OCI-LY1 (cell line): ENCODE measurements at regions not wholly inside any gene's neighbourhood (a gene's known extent, or its start where the extent isn't known, plus 50 kb on each side); places are given as distances from the start of the nearest gene placed in this dataset.

Source experiments
- EZH2 ChIP-seq: fragments of 200-600 bp; sonication (generic), shearing (Covaris generic); IDR thresholded peaks from 2 replicates; pipeline ENCODE4 v1.8.0; 2017; ENCODE audit warnings: borderline replicate concordance, mixed run types, mild to moderate bottlenecking, antibody characterized with exemption, low read length, moderate library complexity, mixed read lengths
- TF ChIP-seq, protein P1 (sequence below): fragments of 200-600 bp; sonication (generic), shearing (Covaris generic); IDR thresholded peaks from 2 replicates; pipeline ENCODE4 v1.5.1; 2017; ENCODE audit warnings: mild to moderate bottlenecking, antibody characterized with exemption, low read length, moderate library complexity, mixed read lengths

DNA sequence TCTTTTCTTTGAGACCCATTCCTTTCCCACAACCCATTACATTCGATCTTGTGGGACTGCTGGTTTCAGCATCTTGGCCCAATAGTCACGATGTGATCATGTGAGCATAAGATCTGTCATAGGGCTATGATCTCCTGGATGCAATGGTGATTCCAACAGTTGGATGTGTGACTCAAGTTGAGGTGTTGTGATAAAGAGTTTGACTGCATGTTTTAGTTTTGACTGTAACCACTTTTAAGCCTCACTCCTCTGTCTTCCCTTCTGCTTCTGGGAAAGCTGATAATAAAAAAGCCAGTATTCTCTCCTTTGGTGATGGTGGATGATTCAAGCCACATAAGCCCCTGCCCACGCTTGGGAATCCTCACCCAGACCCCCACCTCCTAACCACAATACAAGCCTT, 117.0 kb upstream of the ASCC3 start:
- TF ChIP-seq, protein P1, sequence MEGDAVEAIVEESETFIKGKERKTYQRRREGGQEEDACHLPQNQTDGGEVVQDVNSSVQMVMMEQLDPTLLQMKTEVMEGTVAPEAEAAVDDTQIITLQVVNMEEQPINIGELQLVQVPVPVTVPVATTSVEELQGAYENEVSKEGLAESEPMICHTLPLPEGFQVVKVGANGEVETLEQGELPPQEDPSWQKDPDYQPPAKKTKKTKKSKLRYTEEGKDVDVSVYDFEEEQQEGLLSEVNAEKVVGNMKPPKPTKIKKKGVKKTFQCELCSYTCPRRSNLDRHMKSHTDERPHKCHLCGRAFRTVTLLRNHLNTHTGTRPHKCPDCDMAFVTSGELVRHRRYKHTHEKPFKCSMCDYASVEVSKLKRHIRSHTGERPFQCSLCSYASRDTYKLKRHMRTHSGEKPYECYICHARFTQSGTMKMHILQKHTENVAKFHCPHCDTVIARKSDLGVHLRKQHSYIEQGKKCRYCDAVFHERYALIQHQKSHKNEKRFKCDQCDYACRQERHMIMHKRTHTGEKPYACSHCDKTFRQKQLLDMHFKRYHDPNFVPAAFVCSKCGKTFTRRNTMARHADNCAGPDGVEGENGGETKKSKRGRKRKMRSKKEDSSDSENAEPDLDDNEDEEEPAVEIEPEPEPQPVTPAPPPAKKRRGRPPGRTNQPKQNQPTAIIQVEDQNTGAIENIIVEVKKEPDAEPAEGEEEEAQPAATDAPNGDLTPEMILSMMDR: no peak
- TF ChIP-seq EZH2: no peak
